ENCODE measurements at regions not wholly inside any gene's neighbourhood (a gene's known extent, or its start where the extent isn't known, plus 50 kb on each side); places are given as distances from the start of the nearest gene placed in this dataset.

DNA sequence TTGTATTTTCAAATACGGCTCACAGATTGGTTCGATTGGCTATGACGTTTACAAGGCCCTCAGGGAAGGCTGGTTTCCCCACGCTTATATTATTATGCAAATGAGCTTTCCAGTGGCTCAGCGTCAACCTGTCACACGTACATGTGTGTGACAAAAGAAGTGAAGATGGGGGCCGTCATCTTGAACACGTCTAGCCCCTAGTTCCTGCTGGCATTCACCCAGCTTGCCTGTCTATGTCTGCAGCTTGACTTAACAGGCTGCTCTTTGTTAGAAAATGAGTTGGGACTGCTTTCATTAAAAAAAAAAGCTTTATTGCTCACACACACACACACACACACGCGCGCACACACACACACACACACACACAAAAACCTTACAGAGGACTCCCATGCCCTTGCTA lies 283.6 kb upstream of the CTSO start:
- H3K4me3 ChIP-seq: no peak overlapping the region
- ATAC-seq: no peak
- no peaks in the 10 kb centered on the region for H3K36me3 ChIP-seq
- H3K9me3 ChIP-seq: no peaks in the 10 kb centered on the region
- intact Hi-C loops (cut with DNase I): no loop called here
- TF ChIP-seq, protein P1, sequence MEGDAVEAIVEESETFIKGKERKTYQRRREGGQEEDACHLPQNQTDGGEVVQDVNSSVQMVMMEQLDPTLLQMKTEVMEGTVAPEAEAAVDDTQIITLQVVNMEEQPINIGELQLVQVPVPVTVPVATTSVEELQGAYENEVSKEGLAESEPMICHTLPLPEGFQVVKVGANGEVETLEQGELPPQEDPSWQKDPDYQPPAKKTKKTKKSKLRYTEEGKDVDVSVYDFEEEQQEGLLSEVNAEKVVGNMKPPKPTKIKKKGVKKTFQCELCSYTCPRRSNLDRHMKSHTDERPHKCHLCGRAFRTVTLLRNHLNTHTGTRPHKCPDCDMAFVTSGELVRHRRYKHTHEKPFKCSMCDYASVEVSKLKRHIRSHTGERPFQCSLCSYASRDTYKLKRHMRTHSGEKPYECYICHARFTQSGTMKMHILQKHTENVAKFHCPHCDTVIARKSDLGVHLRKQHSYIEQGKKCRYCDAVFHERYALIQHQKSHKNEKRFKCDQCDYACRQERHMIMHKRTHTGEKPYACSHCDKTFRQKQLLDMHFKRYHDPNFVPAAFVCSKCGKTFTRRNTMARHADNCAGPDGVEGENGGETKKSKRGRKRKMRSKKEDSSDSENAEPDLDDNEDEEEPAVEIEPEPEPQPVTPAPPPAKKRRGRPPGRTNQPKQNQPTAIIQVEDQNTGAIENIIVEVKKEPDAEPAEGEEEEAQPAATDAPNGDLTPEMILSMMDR (IDR thresholded peaks at IDR 0.05): no peak
- DNase-seq: no peak
- no peaks in the 10 kb centered on the region for H3K4me1 ChIP-seq
- H3K27me3 ChIP-seq (ENCODE audit: low read depth): no peaks in the 10 kb centered on the region
- H3K27ac ChIP-seq: no peak overlapping the region

DNA sequence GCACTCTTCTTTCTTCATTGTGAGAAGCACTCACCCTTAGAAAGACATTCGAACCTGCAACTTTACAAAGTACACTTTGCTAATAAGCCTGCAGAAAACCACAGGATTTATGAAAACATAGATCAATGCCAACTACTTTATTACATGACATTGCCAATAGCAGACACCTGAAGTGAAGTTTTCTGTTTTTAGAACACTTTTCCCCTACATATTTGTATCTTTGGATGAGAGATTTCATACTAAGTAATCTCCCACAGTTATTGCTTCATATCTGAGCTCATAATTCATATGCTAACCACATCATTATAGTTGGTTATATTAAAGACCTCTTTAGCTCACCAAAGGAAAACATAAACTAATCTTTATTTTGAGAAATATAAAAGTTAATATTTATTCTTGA lies 276.5 kb upstream of the CTSO start:
- Histone ChIP-seq H3K27ac (no peak overlapping the region), H3K4me1 (no peaks in the 10 kb centered on the region), H3K36me3 (no peaks in the 10 kb centered on the region), H3K9me3 (no peaks in the 10 kb centered on the region), H3K27me3 (ENCODE audit: low read depth) (no peaks in the 10 kb centered on the region), H3K4me3 (no peak overlapping the region)
- intact Hi-C loops (cut with DNase I): no loop called here
- DNase-seq: no peak
- ATAC-seq: no peak
- TF ChIP-seq, protein P1 (IDR thresholded peaks at IDR 0.05): no peak

DNA sequence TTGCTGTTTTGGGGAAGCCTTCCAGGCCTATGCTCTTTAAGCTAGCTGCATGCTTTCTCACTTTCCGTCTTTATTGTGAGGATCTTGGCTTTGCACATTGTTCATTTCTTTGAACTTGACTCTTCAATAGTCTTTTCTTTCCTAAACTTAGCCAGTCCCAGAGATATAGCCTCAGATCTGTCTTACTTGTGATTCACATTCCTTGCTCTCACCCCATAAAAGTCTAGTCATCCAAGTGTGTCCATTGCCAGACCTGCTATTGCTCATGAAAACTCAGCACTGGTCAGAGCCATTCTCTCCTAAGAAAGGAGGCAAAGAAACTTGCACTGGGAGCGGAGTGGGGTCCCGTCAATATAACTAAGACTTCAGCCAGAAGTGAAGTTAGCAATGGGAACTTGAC lies 275.0 kb upstream of the CTSO start:
- no peak for ATAC-seq
- Histone ChIP-seq H3K4me1 (no peaks in the 10 kb centered on the region), H3K27ac (no peak overlapping the region), H3K9me3 (no peaks in the 10 kb centered on the region), H3K27me3 (ENCODE audit: low read depth) (no peaks in the 10 kb centered on the region), H3K36me3 (no peaks in the 10 kb centered on the region), H3K4me3 (no peak overlapping the region)
- DNase-seq: no peak
- intact Hi-C loops (cut with DNase I): no loop called here
- TF ChIP-seq, protein P1 (IDR thresholded peaks at IDR 0.05): no peak

DNA sequence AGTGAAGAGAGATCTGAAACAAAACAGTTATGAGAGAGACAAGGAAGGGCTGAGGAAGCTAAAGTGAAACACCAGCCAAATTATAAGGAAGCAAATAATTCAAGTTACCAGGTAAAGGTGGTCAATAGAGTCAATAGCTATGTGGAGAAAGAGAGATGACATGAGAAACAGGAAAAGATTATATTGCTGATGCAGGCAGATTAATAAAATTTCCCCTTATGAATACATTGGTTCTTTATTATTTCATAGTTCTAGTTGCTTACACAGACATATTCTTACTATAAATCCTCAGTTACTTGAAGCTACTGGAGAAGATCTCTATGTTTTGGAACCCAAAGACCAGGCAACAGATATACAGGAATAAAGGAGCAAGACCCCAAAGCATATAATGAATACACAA lies 273.7 kb upstream of the CTSO start:
- Histone ChIP-seq H3K27ac (no peak overlapping the region), H3K36me3 (no peaks in the 10 kb centered on the region), H3K4me1 (no peaks in the 10 kb centered on the region), H3K9me3 (no peaks in the 10 kb centered on the region), H3K4me3 (no peak overlapping the region), H3K27me3 (ENCODE audit: low read depth) (no peaks in the 10 kb centered on the region)
- ATAC-seq (no peak), DNase-seq (no peak)
- intact Hi-C loops (cut with DNase I): no loop called here
- TF ChIP-seq, protein P1 (IDR thresholded peaks at IDR 0.05): no peak

DNA sequence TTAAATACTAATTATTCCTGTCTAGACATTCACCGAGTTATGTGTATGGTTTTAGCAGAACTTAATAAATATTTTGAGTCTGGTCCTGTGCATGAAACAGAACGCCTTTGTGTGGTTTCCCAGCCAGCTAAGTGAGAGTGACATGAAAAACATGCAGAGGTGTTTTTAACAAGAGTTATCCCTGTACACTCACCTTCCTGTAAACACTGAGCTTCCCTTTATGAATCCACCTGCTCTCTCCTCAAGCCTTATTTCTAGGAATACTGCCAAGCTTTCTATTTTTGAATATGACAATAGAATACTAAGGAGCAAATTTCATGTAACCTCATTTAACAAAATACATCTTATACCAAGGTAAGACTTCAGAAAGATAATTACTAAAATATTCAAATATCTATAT lies 270.3 kb upstream of the CTSO start:
- Histone ChIP-seq H3K27me3 (ENCODE audit: low read depth) (no peaks in the 10 kb centered on the region), H3K4me1 (no peaks in the 10 kb centered on the region), H3K36me3 (no peaks in the 10 kb centered on the region), H3K27ac (no peak overlapping the region), H3K4me3 (no peak overlapping the region), H3K9me3 (no peaks in the 10 kb centered on the region)
- TF ChIP-seq, protein P1 (IDR thresholded peaks at IDR 0.05): no peak
- intact Hi-C loops (cut with DNase I): no loop called here
- ATAC-seq (no peak), DNase-seq (no peak)

DNA sequence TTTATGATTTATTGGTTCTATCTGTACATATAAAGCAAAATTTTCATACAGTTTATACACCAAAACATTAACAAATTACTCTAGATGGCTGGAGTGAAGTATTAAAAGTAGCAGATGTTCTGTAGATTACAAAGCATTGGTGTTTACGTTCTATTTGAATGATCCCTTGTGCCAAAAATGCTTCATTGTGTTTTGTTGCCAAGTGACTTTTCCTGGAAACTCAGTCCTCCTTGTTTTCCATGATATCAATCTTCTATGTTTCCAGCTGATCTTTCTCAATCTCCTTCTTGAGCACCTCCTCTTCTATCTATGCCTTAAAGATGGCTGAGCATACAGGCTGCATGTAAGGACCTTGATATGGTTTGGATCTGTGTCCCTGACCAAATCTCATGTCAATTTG lies 263.6 kb upstream of the CTSO start:
- DNase-seq: no peak
- Histone ChIP-seq H3K27ac (no peak overlapping the region), H3K36me3 (no peaks in the 10 kb centered on the region), H3K27me3 (ENCODE audit: low read depth) (no peaks in the 10 kb centered on the region), H3K4me1 (no peaks in the 10 kb centered on the region), H3K4me3 (no peak overlapping the region), H3K9me3 (no peaks in the 10 kb centered on the region)
- TF ChIP-seq, protein P1 (IDR thresholded peaks at IDR 0.05): no peak
- ATAC-seq: no peak
- intact Hi-C loops (cut with DNase I): no loop called here
